ENCODE measurements at regions not wholly inside any gene's neighbourhood (a gene's known extent, or its start where the extent isn't known, plus 50 kb on each side); places are given as distances from the start of the nearest gene placed in this dataset.

DNA sequence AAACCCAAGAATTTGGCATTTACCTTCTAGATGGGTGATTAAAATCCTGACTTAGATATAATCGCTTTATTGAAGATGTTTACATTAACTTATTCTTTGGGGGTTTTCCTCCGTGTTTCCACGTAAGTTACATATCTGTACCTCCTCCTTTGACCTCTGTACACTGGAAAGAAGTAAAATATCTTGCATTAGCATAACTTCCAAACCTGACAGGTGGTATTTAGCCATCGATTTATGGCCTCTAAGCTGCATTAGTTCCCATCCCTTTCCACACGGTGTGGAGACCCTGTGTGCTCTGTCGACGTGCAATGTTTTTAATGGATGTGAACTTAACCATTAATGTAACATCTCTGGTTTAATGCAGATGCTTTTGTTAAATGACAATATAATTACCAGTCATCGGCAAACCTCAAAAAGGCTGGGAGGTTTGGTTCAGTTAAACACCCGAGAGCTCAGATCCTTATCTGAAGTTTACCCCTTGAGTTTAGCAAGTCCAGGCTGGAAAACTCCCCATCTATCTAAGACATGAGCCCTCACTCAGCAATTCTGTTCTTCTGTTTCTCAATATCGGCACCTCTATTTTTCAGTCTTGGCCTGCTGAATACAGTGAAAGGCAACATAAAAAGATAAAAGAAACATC is 295.2 kb downstream of the GATA3 start:
- CTCF ChIA-PET, result no interaction called here
- Histone ChIP-seq H3K9ac (ENCODE audit: control insufficient read depth, insufficient read depth, low read length) (no peak overlapping the region), H4K20me1 (ENCODE audit: control insufficient read depth, insufficient read depth) (no peaks in the 10 kb centered on the region), H3K9me3 (replicated peaks; ENCODE audit: control insufficient read depth, insufficient read depth, low read length) (no peaks in the 10 kb centered on the region), H3K4me1 (ENCODE audit: control insufficient read depth, insufficient read depth, low read length) (no peaks in the 10 kb centered on the region), H3K79me2 (ENCODE audit: control insufficient read depth, insufficient read depth, low read length) (no peaks in the 10 kb centered on the region), H3K4me2 (ENCODE audit: control insufficient read depth, insufficient read depth) (no peak overlapping the region), H2AFZ (ENCODE audit: control insufficient read depth, low read depth, low read length) (no peak overlapping the region), H3K36me3 (ENCODE audit: control insufficient read depth in 2 of 2, insufficient read depth in 2 of 2, low read length in 1 of 2) (no peaks in the 10 kb centered on the region), H3K4me3 (no peak overlapping the region), H3K27ac (ENCODE audit: control insufficient read depth, insufficient read depth) (no peak overlapping the region), H3K27me3 (replicated peaks in 1 of 2; ENCODE audit: control insufficient read depth in 2 of 2, insufficient read depth in 2 of 2, low read length in 1 of 2) (no peaks in the 10 kb centered on the region)
- POLR2A ChIA-PET, result no interaction called here
- FAIRE-seq, result no peak
- RAD21 ChIA-PET (ENCODE audit: unreplicated experiment), result no interaction called here
- no peak for DNase-seq (ENCODE audit: low read depth, low spot score)
- no peak for ATAC-seq
- in situ Hi-C loops (cut with MboI), result no loop called here
- TF ChIP-seq NFYA (IDR thresholded peaks at IDR 0.05; ENCODE audit: borderline replicate concordance, low read depth, low read length), result no peak
- no TSS peak for BruUV-seq (replicated peaks)
- intact Hi-C loops (cut with micrococcal nuclease; ENCODE audit: unreplicated experiment), result no loop called here
- 34% methylated on average over 10 of the region's 10 CpGs for WGBS (ENCODE audit: insufficient coverage, insufficient replicate concordance, low lambda C conversion rate, missing lambda C conversion rate)
- SMC1A ChIA-PET (ENCODE audit: uncharacterized antibody, unreplicated experiment), result no interaction called here

DNA sequence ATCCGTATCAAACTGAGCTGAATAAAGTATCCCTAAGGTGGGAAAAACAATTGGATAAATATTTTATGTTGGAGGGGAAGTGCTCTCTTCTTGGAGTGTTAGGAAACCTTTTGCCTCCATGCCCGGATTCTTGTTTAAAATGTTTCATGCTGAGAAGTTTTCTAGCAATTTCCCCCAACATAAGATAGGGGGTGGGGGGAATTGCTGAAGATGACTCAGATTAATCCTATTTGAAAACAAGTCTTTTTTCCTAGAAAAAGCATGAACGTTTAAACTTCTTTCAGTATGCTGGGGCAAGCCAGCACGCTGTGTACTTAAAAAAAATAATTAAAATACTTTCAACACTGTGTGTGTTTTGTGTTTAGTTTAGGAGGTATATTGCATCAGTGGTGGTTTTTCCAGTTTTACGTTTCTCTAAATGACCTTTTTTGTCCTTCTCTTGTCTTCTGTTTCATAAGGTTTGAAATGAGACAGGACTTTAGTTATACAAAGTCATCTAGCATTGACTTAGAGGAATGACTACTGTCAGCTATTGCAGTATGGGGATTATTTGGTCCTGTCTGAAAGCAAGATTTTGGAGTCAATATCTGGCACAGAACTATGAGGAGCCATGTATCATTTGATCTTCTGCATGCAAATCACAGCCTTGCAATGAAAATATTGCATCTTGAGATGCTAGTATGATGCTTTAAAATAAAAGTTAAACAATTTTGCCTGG is 295.9 kb downstream of the GATA3 start:
- H3K9ac ChIP-seq (ENCODE audit: control insufficient read depth, insufficient read depth, low read length), result no peak overlapping the region
- H3K79me2 ChIP-seq (ENCODE audit: control insufficient read depth, insufficient read depth, low read length), result no peaks in the 10 kb centered on the region
- H3K9me3 ChIP-seq (replicated peaks; ENCODE audit: control insufficient read depth, insufficient read depth, low read length), result no peaks in the 10 kb centered on the region
- in situ Hi-C loops (cut with MboI), result no loop called here
- ChIA-PET SMC1A (ENCODE audit: uncharacterized antibody, unreplicated experiment) (no interaction called here), RAD21 (ENCODE audit: unreplicated experiment) (no interaction called here), CTCF (no interaction called here), POLR2A (no interaction called here)
- H4K20me1 ChIP-seq (ENCODE audit: control insufficient read depth, insufficient read depth), result no peaks in the 10 kb centered on the region
- H2AFZ ChIP-seq (ENCODE audit: control insufficient read depth, low read depth, low read length), result no peak overlapping the region
- no peaks in the 10 kb centered on the region for H3K27me3 ChIP-seq (replicated peaks in 1 of 2; ENCODE audit: control insufficient read depth in 2 of 2, insufficient read depth in 2 of 2, low read length in 1 of 2)
- ATAC-seq (no peak), DNase-seq (ENCODE audit: low read depth, low spot score) (no peak), FAIRE-seq (no peak)
- 10% methylated on average over 5 of the region's 5 CpGs for WGBS (ENCODE audit: insufficient coverage, insufficient replicate concordance, low lambda C conversion rate, missing lambda C conversion rate)
- intact Hi-C loops (cut with micrococcal nuclease; ENCODE audit: unreplicated experiment), result no loop called here
- H3K36me3 ChIP-seq (ENCODE audit: control insufficient read depth in 2 of 2, insufficient read depth in 2 of 2, low read length in 1 of 2), result no peaks in the 10 kb centered on the region
- no peaks in the 10 kb centered on the region for H3K4me1 ChIP-seq (ENCODE audit: control insufficient read depth, insufficient read depth, low read length)
- no peak overlapping the region for H3K27ac ChIP-seq (ENCODE audit: control insufficient read depth, insufficient read depth)
- no peak overlapping the region for H3K4me3 ChIP-seq
- BruUV-seq (replicated peaks), result no TSS peak
- no peak overlapping the region for H3K4me2 ChIP-seq (ENCODE audit: control insufficient read depth, insufficient read depth)
- TF ChIP-seq HDAC2 (IDR thresholded peaks at IDR 0.05), result no peak
- TF ChIP-seq, protein P1, sequence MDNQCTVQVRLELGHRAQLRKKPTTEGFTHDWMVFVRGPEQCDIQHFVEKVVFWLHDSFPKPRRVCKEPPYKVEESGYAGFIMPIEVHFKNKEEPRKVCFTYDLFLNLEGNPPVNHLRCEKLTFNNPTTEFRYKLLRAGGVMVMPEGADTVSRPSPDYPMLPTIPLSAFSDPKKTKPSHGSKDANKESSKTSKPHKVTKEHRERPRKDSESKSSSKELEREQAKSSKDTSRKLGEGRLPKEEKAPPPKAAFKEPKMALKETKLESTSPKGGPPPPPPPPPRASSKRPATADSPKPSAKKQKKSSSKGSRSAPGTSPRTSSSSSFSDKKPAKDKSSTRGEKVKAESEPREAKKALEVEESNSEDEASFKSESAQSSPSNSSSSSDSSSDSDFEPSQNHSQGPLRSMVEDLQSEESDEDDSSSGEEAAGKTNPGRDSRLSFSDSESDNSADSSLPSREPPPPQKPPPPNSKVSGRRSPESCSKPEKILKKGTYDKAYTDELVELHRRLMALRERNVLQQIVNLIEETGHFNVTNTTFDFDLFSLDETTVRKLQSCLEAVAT (IDR thresholded peaks at IDR 0.05), result no peak
- TF ChIP-seq, protein P2, sequence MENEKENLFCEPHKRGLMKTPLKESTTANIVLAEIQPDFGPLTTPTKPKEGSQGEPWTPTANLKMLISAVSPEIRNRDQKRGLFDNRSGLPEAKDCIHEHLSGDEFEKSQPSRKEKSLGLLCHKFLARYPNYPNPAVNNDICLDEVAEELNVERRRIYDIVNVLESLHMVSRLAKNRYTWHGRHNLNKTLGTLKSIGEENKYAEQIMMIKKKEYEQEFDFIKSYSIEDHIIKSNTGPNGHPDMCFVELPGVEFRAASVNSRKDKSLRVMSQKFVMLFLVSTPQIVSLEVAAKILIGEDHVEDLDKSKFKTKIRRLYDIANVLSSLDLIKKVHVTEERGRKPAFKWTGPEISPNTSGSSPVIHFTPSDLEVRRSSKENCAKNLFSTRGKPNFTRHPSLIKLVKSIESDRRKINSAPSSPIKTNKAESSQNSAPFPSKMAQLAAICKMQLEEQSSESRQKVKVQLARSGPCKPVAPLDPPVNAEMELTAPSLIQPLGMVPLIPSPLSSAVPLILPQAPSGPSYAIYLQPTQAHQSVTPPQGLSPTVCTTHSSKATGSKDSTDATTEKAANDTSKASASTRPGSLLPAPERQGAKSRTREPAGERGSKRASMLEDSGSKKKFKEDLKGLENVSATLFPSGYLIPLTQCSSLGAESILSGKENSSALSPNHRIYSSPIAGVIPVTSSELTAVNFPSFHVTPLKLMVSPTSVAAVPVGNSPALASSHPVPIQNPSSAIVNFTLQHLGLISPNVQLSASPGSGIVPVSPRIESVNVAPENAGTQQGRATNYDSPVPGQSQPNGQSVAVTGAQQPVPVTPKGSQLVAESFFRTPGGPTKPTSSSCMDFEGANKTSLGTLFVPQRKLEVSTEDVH (IDR thresholded peaks at IDR 0.05; ENCODE audit: low read depth, partially characterized antibody), result no peak
- TF ChIP-seq STAT1 (conservative IDR thresholded peaks at IDR 0.05), result no peak
- no peak for TF ChIP-seq ESRRA (IDR thresholded peaks at IDR 0.05; ENCODE audit: low read length)
- TF ChIP-seq POLR2AphosphoS5 (IDR thresholded peaks at IDR 0.05; ENCODE audit: low read length), result no peak
- TF ChIP-seq, protein P3, sequence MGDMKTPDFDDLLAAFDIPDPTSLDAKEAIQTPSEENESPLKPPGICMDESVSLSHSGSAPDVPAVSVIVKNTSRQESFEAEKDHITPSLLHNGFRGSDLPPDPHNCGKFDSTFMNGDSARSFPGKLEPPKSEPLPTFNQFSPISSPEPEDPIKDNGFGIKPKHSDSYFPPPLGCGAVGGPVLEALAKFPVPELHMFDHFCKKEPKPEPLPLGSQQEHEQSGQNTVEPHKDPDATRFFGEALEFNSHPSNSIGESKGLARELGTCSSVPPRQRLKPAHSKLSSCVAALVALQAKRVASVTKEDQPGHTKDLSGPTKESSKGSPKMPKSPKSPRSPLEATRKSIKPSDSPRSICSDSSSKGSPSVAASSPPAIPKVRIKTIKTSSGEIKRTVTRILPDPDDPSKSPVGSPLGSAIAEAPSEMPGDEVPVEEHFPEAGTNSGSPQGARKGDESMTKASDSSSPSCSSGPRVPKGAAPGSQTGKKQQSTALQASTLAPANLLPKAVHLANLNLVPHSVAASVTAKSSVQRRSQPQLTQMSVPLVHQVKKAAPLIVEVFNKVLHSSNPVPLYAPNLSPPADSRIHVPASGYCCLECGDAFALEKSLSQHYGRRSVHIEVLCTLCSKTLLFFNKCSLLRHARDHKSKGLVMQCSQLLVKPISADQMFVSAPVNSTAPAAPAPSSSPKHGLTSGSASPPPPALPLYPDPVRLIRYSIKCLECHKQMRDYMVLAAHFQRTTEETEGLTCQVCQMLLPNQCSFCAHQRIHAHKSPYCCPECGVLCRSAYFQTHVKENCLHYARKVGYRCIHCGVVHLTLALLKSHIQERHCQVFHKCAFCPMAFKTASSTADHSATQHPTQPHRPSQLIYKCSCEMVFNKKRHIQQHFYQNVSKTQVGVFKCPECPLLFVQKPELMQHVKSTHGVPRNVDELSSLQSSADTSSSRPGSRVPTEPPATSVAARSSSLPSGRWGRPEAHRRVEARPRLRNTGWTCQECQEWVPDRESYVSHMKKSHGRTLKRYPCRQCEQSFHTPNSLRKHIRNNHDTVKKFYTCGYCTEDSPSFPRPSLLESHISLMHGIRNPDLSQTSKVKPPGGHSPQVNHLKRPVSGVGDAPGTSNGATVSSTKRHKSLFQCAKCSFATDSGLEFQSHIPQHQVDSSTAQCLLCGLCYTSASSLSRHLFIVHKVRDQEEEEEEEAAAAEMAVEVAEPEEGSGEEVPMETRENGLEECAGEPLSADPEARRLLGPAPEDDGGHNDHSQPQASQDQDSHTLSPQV (IDR thresholded peaks at IDR 0.05), result no peak
